A172 (cell line): ENCODE measurements at regions not wholly inside any gene's neighbourhood (a gene's known extent, or its start where the extent isn't known, plus 50 kb on each side); places are given as distances from the start of the nearest gene placed in this dataset.

Experiments used
- DNase-seq: peaks from one replicate; pipeline ENCODE4 v3.0.0-alpha.2; 2015; ENCODE audit warnings: low spot score

DNA sequence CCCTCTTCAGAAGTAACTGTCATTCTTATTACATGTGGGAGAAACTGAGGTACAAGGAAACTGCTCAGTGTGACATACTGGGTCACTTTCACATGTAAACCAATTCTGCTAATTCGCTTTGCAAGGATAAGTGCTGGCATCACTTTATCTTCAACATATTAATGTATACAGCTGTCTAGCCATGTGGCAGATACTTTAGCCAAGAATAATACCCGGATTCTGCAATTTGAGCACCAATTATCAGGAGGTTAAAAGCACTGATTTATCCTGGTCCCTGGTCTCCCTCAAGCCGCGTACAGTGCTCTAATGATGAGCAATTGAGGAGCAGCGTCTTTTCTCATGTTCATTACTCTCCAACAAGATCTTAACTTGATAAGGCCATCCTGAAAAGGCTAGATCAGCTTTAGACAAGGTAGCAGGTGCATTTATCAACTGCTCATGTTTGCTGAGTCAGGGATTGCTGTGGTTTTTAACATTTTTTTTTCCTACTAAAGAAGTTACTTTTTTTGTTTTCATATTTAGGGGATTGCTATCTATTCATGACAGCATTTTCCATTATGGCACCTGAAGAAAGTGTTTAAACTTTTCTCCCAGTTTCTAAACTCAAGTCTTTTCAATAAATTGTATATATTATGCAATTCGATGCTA, 1066.3 kb upstream of the MAP3K7 start:
- DNase-seq: no peak

- no peak for DNase-seq
These were observed 1059.8 kb upstream of the MAP3K7 start for GRCh38 chr6:91646649-91647048.

GRCh38 chr6:91645811-91646210, 1058.9 kb upstream of the MAP3K7 start:
- no peak for DNase-seq

DNA sequence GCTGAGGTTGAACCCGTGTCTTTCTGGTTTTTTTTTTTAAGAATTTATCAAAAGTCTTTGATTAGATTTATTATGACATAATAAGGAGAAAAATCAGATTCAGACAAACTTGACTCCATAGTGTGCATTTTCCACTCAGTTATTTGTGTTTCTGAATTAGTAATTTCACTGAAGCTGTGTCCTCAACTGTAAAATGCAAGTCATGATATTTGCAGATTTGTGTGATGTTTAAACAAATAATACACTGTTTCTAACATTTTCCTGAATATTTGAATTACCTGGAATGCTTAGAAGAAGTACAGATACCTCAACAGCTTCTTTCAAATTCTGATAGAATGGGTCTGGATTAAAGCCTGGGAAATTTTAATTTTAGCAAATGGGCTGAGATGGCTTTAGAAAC, 1050.3 kb upstream of the MAP3K7 start:
- DNase-seq: no peak

DNA sequence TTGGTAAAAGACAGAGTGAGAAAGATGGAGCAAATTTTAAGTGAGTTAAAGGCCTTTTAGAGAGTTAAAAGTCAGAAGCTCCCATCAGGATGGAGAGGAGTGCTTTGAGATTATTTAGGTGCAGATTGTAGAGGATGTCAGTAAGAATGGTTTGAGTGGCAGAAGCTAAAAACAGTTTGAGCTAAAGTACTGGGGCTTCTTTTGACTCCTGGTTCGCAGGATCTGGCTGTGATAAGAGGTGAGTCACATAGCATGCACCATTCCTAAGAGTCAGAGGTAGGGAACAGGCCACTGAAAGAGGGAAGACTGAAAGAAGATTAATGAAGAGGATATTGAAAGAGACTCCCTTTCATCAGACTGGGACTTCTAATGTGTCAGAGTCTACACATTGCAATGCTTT, 1047.9 kb upstream of the MAP3K7 start:
- DNase-seq: no peak

GRCh38 chr6:91633374-91634111, 1046.7 kb upstream of the MAP3K7 start:
- DNase-seq: no peak

GRCh38 chr6:91632308-91632707, 1045.4 kb upstream of the MAP3K7 start:
- DNase-seq: no peak

GRCh38 chr6:91631227-91631626, 1044.4 kb upstream of the MAP3K7 start:
- DNase-seq: no peak

DNA sequence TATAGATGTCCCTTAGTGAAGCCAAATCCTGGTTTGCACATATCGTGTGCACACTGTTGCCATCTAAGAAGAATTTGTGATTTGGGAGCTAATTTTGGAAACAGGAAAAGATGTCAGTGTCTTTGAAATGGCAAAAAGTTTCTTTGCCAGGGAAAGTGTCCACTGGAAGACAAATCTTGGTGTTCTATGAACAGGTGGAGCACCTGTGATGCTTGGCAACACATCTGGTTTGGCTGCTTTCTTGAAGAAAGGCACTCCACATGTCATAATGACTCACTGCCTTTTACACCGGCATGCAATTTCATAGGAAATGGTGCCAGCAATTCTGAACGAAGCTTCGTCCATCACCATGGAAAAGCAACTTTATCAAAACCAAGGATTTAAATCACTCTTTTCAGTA, 1040.0 kb upstream of the MAP3K7 start:
- DNase-seq: no peak

- DNase-seq: no peak
These were observed 1026.6 kb upstream of the MAP3K7 start for GRCh38 chr6:91613481-91613880.

GRCh38 chr6:91611190-91611589, 1024.3 kb upstream of the MAP3K7 start:
- DNase-seq: no peak

- no peak for DNase-seq
These were observed 1021.6 kb upstream of the MAP3K7 start for GRCh38 chr6:91608428-91608827.

- DNase-seq: no peak
These were observed 1019.5 kb upstream of the MAP3K7 start for GRCh38 chr6:91606148-91606901.

DNA sequence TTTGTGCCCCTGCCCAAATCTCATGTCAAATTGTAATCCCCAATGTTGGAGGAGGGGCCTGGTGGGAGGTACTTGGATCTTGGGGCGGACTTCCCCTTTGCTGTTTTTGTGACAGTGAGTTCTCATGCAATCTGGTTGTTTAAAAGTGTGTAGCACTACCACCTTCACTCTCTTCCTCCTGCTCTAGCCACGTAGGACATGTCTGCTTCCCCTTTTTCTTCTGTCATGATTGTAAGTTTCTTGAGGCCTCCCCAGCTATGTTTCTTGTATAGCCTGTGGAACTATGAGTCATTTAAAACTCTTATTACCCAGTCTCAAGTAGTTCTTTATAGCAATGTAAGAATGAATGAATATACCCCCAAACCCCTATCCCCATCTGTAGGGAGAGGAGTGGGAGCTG, 1013.7 kb upstream of the MAP3K7 start:
- no peak for DNase-seq

DNA sequence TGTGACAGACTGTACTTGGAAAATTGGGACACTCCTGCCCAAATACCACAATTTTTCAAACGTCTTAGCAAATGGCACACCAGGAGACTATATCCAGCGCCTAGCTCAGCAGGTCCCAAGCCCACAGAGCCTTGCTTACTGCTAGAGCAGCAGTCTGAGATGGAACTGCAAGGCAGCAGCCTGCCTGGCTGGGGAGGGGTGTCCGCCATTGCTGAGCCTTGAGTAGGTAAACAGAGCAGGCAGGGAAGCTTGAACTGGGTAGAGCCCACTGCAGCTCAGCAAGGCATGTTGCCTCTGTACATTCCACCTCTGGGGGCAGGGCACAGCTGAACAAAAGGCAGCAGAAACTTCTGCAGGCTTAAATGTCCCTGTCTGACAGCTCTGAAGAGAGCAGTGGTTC, 1003.3 kb upstream of the MAP3K7 start:
- DNase-seq: no peak

- no peak for DNase-seq
These were observed 993.8 kb upstream of the MAP3K7 start for GRCh38 chr6:91580635-91581034.

DNA sequence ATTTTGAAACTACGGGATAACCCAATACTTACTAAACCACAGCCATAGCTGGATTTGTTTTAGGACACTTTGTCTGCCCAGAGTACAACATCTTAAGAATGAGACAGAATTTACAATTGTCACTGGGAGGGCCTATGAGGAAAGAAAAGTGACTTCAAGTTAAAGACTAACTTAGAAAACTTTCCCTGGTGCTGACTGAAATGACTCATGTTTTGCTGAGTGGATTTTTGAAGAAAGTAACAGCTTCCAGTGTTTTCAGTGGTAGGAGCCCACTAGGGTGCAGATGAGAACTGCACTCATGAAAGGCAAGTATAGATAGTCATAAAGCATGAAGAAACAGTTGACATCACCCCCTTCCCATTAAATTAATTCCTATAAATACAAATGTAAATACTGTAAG, 988.2 kb upstream of the MAP3K7 start:
- no peak for DNase-seq

DNA sequence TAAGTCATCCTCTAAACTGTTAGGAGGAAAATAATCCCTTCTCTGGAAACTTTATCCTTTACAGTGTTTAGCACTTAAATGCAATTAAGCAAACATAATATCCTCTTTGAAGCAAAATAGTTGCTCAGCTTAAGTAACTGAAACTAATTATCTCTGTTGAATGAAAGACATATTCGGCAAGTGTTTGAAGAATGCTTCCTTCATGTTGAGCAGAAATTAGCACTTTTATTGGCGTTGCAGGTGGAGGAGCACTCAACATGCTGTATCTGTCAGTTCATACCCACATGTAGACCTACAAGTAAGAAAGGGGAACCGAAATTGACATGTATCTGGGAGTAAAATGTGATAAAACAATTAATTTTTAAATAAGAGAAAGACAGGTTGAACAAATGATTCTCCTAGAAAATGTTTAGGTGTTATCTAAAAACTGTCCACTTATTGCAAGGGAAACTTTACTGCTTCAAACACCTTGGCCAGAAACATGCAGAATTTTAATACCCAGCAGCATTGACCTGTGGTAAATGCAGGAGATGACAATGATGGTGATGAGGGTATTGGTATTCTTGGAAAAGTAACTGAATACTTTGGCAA, 987.0 kb upstream of the MAP3K7 start:
- DNase-seq: no peak

DNA sequence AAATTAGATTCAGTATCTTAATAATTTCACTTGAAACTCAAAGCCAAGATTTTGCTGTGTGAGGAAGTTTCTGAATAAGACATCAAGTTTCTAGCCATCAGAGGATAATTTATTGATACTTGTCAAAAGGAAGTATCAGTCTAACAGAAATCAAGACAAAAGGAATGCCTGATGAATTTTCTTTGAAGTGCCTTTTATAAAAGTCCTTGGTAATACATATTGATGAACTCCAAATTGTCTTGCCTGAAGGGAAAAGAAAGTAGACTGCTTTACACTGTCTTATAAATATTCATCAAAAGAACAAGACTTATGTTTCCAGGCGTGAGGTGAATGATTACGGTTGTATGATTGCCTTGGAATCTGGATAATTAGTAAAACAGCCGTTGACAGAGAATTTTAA, 986.0 kb upstream of the MAP3K7 start:
- DNase-seq: no peak

GRCh38 chr6:91569071-91569470, 982.2 kb upstream of the MAP3K7 start:
- no peak for DNase-seq

DNA sequence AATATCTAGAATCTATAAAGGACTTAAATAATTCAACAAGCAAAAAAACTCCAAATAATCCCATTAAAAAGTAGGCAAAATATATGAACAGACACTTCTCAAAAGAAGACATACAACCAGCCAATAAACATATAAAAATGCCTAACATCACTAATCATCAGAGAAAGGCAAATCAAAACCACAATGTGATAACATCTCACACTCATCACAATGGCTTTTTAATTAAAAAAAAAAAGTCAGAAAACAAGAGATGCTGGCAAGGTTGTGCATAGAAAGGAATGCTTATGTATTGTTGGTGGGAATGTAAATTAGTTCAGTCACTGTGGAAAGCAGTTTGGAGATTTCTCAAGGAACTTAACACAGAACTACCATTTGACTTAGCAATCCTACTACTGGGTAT, 979.6 kb upstream of the MAP3K7 start:
- peak; percentile 43 for DNase-seq

- DNase-seq: no peak
These were observed 978.3 kb upstream of the MAP3K7 start for GRCh38 chr6:91565207-91565606.

DNA sequence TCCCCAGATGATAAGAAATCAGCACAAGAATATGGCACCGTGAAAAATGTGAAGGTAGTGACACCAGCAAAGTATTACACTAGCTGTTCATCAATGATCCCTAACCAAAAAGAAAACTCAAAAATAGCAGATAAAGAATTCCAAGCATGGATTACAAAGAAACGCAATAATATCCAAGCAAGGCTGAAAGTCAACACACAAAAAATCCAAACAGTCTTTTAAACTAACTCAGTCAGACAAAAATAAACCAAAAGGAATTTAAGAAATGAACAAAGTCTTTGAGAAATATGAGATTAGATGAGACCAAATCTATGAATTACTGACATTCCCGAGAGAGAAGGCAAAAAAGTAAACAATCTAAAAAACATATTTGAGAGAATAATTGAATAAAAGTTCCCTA, 976.1 kb upstream of the MAP3K7 start:
- no peak for DNase-seq
